ENCODE measurements at regions not wholly inside any gene's neighbourhood (a gene's known extent, or its start where the extent isn't known, plus 50 kb on each side); places are given as distances from the start of the nearest gene placed in this dataset.

GRCh38 chr10:59106441-59106840, 70.0 kb upstream of the PHYHIPL start:
- Histone ChIP-seq H3K9me3 (replicated peaks; ENCODE audit: control insufficient read depth, insufficient read depth, low read length) (no peaks in the 10 kb centered on the region), H3K79me2 (ENCODE audit: control insufficient read depth, insufficient read depth, low read length) (no peaks in the 10 kb centered on the region), H3K4me1 (ENCODE audit: control insufficient read depth, extremely low read depth, insufficient read depth, low read length) (no peaks in the 10 kb centered on the region), H3K27me3 (ENCODE audit: control insufficient read depth in 2 of 2, insufficient read depth in 2 of 2, low read length in 2 of 2) (no peaks in the 10 kb centered on the region), H4K20me1 (replicated peaks; ENCODE audit: control insufficient read depth, extremely low read depth, insufficient read depth, low read length) (no peaks in the 10 kb centered on the region), H3K27ac (ENCODE audit: insufficient read depth, low read depth, low read length) (no peak overlapping the region), H3K9me1 (replicated peaks; ENCODE audit: control insufficient read depth, extremely low read depth, insufficient read depth, low read length) (no peaks in the 10 kb centered on the region), H3K9ac (replicated peaks; ENCODE audit: extremely low read depth, insufficient read depth, low read length) (no peak overlapping the region), H3K4me2 (ENCODE audit: insufficient read depth, low read length) (no peak overlapping the region), H3K4me3 (replicated peaks in 1 of 3; ENCODE audit: insufficient read depth in 1 of 3, low read depth in 1 of 3, low read length in 3 of 3) (no peak overlapping the region), H3K36me3 (ENCODE audit: control insufficient read depth in 2 of 2, extremely low read depth in 1 of 2, insufficient read depth in 2 of 2, low read length in 2 of 2) (no peaks in the 10 kb centered on the region), H2AFZ (ENCODE audit: low read depth, low read length) (no peak overlapping the region)
- POLR2A ChIA-PET: no interaction called here
- FAIRE-seq: no peak
- dilution Hi-C loops (cut with MboI; ENCODE audit: extremely low pct_ligation_motif_present, low sequenced_read_pairs) (no loop called here), intact Hi-C loops (cut with micrococcal nuclease) (no loop called here)
- BruUV-seq (replicated peaks): no TSS peak
- DNase-seq (ENCODE audit: low read depth, low spot score): no peak
- TF ChIP-seq GATA2 (IDR thresholded peaks at IDR 0.05; ENCODE audit: insufficient read depth, insufficient read length, low read depth, low read length) (no peak), FOS (IDR thresholded peaks at IDR 0.05; ENCODE audit: borderline replicate concordance, insufficient read depth, low read length) (no peak)
- CTCF ChIA-PET: no interaction called here

GRCh38 chr10:59107147-59107546, 69.3 kb upstream of the PHYHIPL start:
- Histone ChIP-seq H3K9me1 (replicated peaks; ENCODE audit: control insufficient read depth, extremely low read depth, insufficient read depth, low read length) (no peaks in the 10 kb centered on the region), H4K20me1 (replicated peaks; ENCODE audit: control insufficient read depth, extremely low read depth, insufficient read depth, low read length) (no peaks in the 10 kb centered on the region), H3K36me3 (ENCODE audit: control insufficient read depth in 2 of 2, extremely low read depth in 1 of 2, insufficient read depth in 2 of 2, low read length in 2 of 2) (no peaks in the 10 kb centered on the region), H3K4me1 (ENCODE audit: control insufficient read depth, extremely low read depth, insufficient read depth, low read length) (no peaks in the 10 kb centered on the region), H3K4me2 (ENCODE audit: insufficient read depth, low read length) (no peak overlapping the region), H2AFZ (ENCODE audit: low read depth, low read length) (no peak overlapping the region), H3K27me3 (ENCODE audit: control insufficient read depth in 2 of 2, insufficient read depth in 2 of 2, low read length in 2 of 2) (no peaks in the 10 kb centered on the region), H3K9me3 (replicated peaks; ENCODE audit: control insufficient read depth, insufficient read depth, low read length) (no peaks in the 10 kb centered on the region), H3K4me3 (replicated peaks in 1 of 3; ENCODE audit: insufficient read depth in 1 of 3, low read depth in 1 of 3, low read length in 3 of 3) (no peak overlapping the region), H3K27ac (ENCODE audit: insufficient read depth, low read depth, low read length) (no peak overlapping the region), H3K79me2 (ENCODE audit: control insufficient read depth, insufficient read depth, low read length) (no peaks in the 10 kb centered on the region), H3K9ac (replicated peaks; ENCODE audit: extremely low read depth, insufficient read depth, low read length) (no peak overlapping the region)
- POLR2A ChIA-PET: no interaction called here
- dilution Hi-C loops (cut with MboI; ENCODE audit: extremely low pct_ligation_motif_present, low sequenced_read_pairs): no loop called here
- intact Hi-C loops (cut with micrococcal nuclease): no loop called here
- DNase-seq (ENCODE audit: low read depth, low spot score) (no peak), FAIRE-seq (no peak)
- TF ChIP-seq GATA2 (IDR thresholded peaks at IDR 0.05; ENCODE audit: insufficient read depth, insufficient read length, low read depth, low read length) (no peak), JUN (IDR thresholded peaks at IDR 0.05; ENCODE audit: borderline replicate concordance, insufficient read depth, insufficient read length, low read depth) (no peak), EZH2 (IDR thresholded peaks at IDR 0.05; ENCODE audit: borderline replicate concordance, low read depth, low read length, severe bottlenecking) (no peak), MYC (IDR thresholded peaks at IDR 0.05; ENCODE audit: low read depth, low read length) (no peak), POLR2AphosphoS5 (IDR thresholded peaks at IDR 0.05; ENCODE audit: insufficient read depth, low read depth, low read length) (no peak), FOS (IDR thresholded peaks at IDR 0.05; ENCODE audit: borderline replicate concordance, insufficient read depth, low read length) (no peak), POLR2A (IDR thresholded peaks at IDR 0.05; ENCODE audit: low read depth, low read length) (no peak)
- TF ChIP-seq, protein P1, sequence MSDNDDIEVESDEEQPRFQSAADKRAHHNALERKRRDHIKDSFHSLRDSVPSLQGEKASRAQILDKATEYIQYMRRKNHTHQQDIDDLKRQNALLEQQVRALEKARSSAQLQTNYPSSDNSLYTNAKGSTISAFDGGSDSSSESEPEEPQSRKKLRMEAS (IDR thresholded peaks at IDR 0.05; ENCODE audit: insufficient read depth, insufficient read length): no peak
- TF ChIP-seq, protein P2, sequence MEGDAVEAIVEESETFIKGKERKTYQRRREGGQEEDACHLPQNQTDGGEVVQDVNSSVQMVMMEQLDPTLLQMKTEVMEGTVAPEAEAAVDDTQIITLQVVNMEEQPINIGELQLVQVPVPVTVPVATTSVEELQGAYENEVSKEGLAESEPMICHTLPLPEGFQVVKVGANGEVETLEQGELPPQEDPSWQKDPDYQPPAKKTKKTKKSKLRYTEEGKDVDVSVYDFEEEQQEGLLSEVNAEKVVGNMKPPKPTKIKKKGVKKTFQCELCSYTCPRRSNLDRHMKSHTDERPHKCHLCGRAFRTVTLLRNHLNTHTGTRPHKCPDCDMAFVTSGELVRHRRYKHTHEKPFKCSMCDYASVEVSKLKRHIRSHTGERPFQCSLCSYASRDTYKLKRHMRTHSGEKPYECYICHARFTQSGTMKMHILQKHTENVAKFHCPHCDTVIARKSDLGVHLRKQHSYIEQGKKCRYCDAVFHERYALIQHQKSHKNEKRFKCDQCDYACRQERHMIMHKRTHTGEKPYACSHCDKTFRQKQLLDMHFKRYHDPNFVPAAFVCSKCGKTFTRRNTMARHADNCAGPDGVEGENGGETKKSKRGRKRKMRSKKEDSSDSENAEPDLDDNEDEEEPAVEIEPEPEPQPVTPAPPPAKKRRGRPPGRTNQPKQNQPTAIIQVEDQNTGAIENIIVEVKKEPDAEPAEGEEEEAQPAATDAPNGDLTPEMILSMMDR (IDR thresholded peaks at IDR 0.05; ENCODE audit: extremely low read depth in 1 of 2, insufficient read depth in 1 of 2, low read depth in 1 of 2, low read length in 2 of 2): no peak
- no TSS peak for BruUV-seq (replicated peaks)
- CTCF ChIA-PET: no interaction called here

Data from endothelial cell of umbilical vein (primary cell).